C4-2B (cell line): ENCODE measurements at regions not wholly inside any gene's neighbourhood (a gene's known extent, or its start where the extent isn't known, plus 50 kb on each side); places are given as distances from the start of the nearest gene placed in this dataset.

Experiments used
- H3K27ac ChIP-seq: fragments of 450-650 bp; 2 replicates; pipeline ENCODE4 v1.5.1; 2017
- CTCF ChIP-seq: fragments of 450-650 bp; conservative IDR thresholded peaks from 2 replicates; pipeline ENCODE4 v1.5.1; 2017; ENCODE audit warnings: mild to moderate bottlenecking
- ZFX ChIP-seq: fragments of 450-650 bp; IDR thresholded peaks from 2 replicates; pipeline ENCODE4 v1.6.1; 2017

GRCh38 chr3:164196477-164196876 is 881.8 kb downstream of the SI start:
- TF ChIP-seq CTCF (no peak), ZFX (no peak)

DNA sequence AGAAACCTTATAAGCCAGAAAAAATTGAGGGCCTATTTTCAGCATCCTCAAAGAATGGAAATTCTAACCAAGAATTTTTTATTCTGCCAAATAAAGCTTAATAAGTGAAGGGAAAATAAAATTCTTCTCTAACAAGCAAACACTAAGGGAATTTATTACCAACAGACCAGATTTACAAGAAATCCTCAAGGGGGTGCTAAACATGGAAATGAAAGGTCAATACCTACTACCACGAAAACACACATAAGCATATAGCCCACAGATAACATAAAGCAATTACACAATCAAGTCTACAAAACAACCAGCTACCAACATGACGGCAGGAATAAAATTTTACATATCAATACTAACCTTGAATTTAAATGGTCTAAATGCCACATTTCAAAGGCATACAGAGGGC is 883.5 kb downstream of the SI start:
- TF ChIP-seq CTCF (peak; percentile 49), ZFX (no peak)
- H3K27ac ChIP-seq, result no peak overlapping the region

More at GRCh38 chr3:164196477-164196876, 881.8 kb downstream of the SI start:
- no peak overlapping the region for H3K27ac ChIP-seq

GRCh38 chr3:164192974-164193373 is 885.3 kb downstream of the SI start:
- no peak overlapping the region for H3K27ac ChIP-seq

DNA sequence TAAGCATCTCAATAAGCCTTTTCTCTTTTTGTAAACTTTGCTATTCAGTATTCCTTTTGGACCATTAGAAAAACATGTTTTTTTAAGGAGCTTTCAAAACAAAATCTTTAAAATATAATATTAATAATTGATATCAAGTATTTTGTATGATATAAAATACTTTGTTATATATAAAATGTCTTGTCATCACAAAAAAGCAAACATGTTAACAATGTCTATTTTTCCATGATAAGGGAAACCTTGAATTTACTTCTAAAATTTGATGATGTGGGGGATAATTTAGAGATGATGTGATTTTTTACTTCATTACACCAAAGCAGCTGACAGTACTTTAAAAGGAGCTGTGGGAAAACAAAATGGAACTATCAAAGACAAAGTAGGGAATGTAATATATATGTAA is 887.7 kb downstream of the SI start:
- no peak overlapping the region for H3K27ac ChIP-seq
- no peak for TF ChIP-seq ZFX
- TF ChIP-seq CTCF, result no peak

More at GRCh38 chr3:164192974-164193373, 885.3 kb downstream of the SI start:
- TF ChIP-seq ZFX, result no peak
- TF ChIP-seq CTCF, result no peak

GRCh38 chr3:164186095-164186494 is 892.2 kb downstream of the SI start:
- no peak overlapping the region for H3K27ac ChIP-seq
- no peak for TF ChIP-seq CTCF
- no peak for TF ChIP-seq ZFX

GRCh38 chr3:164179110-164179774 is 899.1 kb downstream of the SI start:
- TF ChIP-seq ZFX (no peak; the same call in 1 of the 2 replicates), CTCF (no peak)
- no peak overlapping the region for H3K27ac ChIP-seq

DNA sequence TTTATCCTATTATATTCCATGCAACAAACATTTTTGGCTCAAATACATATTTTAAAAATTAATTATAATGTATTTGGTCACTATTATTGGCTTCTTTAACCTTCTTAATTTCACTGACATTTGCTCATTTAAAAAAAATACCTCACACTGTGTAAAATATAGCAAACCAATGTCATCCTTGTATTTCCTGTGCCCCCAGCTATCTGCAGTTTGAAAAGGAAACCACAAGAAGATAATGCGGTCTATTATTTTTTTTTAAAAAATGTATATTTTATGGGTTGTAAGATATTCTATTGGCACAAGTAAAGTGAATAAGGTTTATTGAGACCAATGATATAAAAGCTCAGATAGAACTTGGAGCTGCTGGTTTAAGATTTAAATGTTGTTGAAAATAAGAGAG is 904.2 kb downstream of the SI start:
- no peak overlapping the region for H3K27ac ChIP-seq
- TF ChIP-seq ZFX, result no peak
- TF ChIP-seq CTCF, result no peak
